Activated CD8-positive, alpha-beta memory T cell treated with anti-CD3 and anti-CD28 coated beads, Interleukin-2, amount 50 U/mL, for 1 hour (primary cell): ENCODE measurements at regions not wholly inside any gene's neighbourhood (a gene's known extent, or its start where the extent isn't known, plus 50 kb on each side); places are given as distances from the start of the nearest gene placed in this dataset.
"Not testable (repeated sequence)": the region's sequence is repeated elsewhere in the genome, so short reads cannot be mapped to it uniquely, and the experiment has no call there.

Experiments
- DNase-seq: peaks from one replicate; pipeline ENCODE4 v3.0.0-alpha.2; 2020; ENCODE audit errors: extremely low read depth

DNA sequence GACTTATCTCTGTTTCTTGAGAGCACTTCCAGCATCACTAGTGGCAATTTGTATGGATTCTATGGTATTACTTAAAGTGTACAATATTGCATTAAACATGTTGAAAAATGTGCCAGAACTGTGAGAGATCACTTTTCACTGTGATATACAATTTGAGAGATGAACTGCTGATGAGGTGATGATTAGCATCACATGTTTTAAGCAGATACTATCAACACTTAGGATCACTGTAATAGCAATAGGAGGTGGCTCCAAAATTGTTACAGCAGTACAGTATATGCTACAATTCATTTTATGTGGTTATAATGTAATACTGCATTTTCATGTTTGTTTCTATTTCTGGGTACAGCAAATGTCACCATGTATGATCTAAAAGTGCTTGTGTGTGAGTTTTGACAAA lies 570.0 kb downstream of the PTPRC start:
- DNase-seq = no peak

DNA sequence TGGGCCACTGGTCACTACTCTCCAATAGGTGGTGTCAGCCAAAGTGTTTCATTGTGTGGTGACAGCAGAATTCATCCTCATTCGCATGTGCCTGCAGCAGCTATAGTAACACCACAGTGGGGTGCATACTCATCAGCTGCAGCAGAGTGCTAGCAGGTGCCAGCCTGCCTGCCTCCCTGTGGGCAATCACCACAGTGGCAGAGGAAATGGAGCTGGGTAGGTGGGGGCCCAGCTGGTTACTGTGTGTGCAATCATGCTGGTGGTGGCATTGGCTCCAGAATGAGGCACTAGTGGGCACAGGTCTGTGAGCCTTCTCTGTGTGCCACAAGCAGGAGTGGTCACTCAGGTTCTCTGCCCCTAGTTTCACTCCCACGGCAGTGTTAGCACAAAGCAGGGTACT lies 579.2 kb downstream of the PTPRC start:
- DNase-seq = no peak

GRCh38 chr1:199218533-199218932 lies 579.7 kb downstream of the PTPRC start:
- DNase-seq = no peak

DNA sequence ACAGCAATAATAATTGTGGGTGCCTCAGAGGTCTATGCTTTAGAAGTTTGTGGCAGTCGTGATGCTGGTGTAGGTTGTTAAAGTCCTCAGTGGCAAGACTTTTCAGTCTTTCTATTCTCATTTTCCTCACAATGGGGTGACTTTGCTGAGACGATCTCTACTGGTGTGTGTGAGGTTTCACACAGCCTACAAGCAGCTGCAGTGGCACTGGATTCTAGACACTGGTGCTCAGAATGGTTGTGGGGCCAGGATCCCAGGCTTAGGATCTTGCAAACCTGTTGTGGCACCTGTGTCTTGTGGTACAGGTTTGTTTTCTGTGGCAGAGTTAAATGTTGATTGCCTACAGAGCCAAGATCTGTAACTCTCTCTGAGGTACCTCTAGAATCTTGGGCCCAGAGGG lies 581.2 kb downstream of the PTPRC start:
- no peak for DNase-seq

DNA sequence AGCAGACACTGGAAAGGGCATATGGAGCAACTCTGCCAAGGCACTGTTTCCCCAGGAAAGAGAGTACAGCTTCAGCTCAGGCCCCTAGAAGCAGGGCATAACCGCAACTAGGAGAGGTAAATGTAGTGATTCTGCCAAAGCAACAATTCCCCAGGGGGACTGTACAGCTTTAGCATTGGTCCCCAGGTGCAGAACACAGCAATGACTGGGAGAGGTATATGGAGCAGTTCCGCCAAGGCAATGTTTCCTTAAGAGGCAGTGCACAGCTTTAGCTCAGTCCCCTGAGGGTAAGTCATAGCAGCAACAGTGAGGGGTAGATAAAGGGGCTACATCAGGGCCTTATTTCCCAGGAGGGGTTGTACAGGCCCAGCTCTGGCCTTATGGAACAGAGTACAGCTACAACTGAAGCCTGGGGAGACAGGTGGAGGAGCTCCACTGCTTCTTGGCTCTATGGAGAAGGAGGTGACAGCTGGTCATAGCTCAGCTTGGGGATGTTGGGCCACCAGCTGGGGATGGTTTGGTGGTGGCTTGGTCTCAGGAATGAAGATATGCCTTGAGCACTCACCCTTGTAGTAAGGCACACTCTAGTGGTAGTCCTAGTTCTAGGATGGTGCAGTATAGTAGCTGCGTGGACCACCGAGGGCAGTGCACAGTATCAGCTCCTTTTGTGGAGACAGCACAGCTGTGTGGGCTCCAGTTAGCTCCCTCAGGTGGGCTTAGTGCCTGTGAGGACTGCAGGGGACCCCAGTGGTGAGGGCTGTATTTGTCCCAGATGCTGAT lies 582.7 kb downstream of the PTPRC start:
- DNase-seq = no peak

DNA sequence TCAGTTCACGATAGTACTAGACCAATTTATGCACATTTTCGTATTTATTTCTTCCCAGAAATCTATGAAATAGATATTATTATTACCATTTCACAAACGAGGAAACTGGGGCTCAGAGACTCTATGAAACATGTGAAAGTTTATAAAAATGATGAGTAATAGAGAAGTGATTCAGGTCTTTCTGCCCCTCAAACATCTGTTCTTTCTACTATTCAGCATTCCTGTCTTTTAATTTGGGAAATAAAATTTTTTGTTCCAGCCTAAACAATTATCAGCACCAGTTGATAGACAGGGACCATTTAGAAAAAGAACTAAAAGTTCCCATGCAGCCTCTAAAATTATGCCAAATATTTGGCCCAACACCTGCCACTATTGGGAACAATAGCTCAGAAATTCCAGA lies 585.1 kb downstream of the PTPRC start:
- no peak for DNase-seq

- DNase-seq = no peak
Measured at GRCh38 chr1:199226163-199226562, 587.3 kb downstream of the PTPRC start.

DNA sequence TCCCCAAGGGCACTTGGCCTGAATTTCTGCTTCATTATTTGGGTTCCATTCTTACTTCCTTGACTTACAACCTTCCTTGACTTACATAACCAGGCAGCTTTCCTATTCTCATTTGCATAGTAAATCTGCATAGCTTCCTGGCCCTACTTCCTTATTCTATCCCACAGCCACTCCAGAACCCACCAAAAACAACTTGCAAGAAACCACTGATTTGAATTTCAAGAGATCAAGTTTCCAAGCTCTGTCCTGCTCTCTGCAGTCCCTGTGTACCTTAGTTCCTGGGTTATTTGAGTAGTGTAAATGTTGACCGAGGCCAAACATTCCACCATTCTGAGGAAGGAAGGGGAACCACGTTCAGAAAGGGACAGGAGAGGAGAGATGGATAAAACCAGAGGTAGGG lies 603.3 kb downstream of the PTPRC start:
- no peak for DNase-seq

- DNase-seq = no peak
Measured at GRCh38 chr1:199242601-199243000, 603.8 kb downstream of the PTPRC start.

GRCh38 chr1:199243423-199244061 lies 604.7 kb downstream of the PTPRC start:
- no peak for DNase-seq

DNA sequence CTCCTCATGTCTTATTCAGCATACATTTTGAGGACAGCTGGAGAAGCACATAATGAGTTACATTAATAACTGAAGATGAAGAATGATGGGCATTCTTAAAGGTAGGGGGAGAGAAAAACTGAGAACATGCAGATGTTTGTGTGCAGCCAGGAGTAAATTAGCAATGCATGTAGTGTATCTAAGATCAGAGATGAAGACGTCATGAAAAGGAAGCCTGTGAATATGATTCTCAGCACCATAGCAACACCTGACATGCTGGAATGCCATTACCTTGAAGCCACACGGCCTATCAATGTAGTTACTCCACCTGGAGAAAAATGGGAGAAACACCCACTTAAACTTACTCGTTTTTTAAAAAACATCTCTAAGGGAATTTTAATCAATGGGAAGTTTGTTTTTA lies 607.1 kb downstream of the PTPRC start:
- no peak for DNase-seq

GRCh38 chr1:199246716-199247115 lies 607.9 kb downstream of the PTPRC start:
- DNase-seq = no peak

GRCh38 chr1:199247891-199248290 lies 609.1 kb downstream of the PTPRC start:
- no peak for DNase-seq

DNA sequence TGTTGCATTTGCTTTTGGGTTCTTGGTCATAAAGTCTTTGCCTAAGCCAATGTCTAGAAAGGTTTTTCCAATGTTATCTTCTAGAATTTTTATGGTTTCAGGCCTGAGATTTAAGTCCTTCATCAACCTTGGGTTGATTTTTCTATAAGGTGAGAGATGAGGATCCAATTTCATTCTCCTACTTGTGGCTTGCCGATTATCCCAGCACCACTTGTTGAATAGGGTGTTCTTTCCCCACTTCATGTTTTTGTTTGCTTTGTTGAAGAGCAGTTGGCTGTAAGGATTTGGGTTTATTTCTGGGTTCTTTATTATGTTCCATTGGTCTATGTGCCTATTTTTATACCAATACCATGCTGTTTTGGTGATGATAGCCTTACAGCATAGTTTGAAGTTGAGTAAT lies 615.2 kb downstream of the PTPRC start:
- not testable (repeated sequence) for DNase-seq

GRCh38 chr1:199261328-199261727 lies 622.5 kb downstream of the PTPRC start:
- DNase-seq = no peak

DNA sequence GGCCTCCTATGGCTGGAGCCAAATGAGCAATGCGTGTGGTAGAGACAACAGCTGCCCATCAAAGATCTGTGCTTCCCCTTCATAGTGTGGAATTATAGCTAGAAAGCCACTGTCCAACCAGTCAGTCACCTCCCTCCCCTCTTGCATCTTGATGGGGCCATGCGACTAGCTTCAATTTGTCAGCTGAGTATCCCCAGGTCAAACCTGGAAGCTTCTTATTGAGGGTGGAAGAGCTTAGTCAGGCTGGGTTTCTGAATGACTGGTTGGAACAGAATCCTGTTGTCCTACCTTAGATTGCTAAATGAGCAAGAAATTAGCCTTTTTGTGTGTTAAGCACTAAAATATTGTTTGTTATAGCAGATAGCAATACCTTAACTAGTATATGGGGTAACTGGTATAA lies 625.4 kb downstream of the PTPRC start:
- no peak for DNase-seq

DNA sequence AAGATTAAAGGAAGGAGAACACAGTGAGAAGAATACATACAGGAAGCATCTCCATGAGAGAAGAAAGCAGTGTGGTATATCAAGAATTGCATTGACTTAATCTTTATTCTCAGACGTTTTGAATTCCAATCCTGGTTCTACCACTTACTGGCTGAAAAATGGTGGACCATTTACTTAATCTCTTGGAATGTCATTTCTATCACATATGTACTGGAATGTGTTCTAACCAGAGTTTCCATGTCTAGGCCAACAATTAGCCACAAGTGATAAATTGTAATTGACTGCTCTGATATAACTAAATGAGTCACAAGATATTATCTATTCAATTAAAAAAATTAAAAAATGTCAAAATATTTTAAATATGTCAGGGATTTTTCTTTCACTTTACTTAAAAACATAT lies 626.1 kb downstream of the PTPRC start:
- no peak for DNase-seq

- no peak for DNase-seq
Measured at GRCh38 chr1:199265319-199265718, 626.5 kb downstream of the PTPRC start.

GRCh38 chr1:199269241-199269640 lies 630.4 kb downstream of the PTPRC start:
- DNase-seq = no peak

DNA sequence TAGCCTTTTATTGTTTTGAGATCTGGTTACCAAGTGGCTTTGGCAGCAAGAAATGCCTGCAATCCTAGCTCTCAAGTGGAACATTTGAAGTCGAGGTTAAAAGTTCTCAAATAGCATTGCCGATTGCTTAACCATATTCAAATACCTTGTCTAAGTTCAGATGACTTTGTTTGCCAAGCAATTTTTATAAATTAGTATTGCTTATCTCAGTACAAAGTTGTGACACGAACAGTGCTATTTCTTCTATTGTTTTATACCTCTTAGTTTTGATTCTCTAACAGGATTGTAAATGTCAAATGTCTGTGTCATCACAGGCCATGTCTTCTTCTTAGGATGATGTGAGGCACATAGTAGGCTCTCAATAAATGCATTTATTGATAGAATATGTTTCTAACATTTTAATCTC lies 633.3 kb downstream of the PTPRC start:
- DNase-seq = no peak

DNA sequence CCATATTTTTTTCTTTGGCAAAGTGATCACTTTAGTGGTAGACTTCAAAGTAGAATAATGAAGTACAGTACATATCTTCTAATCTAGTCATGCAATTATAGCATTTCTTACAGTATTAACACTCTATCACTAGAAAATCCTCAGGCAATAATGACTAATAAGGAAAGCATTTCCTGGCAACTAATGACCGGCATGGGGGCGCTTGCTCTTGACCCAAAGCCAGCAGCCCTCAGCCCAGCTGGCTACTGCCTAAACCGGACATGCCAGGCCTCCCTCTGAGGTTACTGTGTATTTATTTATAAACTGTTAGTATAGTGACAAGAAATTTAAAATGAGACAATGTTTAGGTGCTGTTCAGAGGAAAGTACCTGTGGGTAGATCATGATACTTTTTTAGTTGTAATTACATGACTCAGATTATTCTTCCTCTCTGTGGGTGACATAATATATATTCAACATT lies 633.8 kb downstream of the PTPRC start:
- no peak for DNase-seq

GRCh38 chr1:199273837-199274379 lies 635.1 kb downstream of the PTPRC start:
- no peak for DNase-seq

DNA sequence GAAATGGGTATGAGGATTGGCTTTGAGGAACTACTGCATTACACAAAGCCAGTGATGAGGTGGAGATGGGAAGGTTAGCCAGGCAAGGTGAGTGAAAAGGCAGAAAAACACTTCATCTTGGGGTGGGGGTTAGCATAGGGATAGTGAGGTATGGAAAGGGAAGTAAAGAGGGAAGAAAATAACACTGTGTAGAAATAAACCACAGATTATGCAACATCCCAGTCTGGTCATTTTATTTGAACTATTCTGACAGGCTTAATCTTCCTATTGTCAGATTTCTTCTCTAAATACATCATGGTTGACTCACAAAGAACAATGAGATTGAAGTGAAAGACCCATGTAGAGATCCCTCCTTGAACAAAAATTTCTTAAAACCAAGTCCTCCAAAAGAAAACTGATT lies 640.2 kb downstream of the PTPRC start:
- no peak for DNase-seq
